C4-2B (cell line): ENCODE measurements at regions not wholly inside any gene's neighbourhood (a gene's known extent, or its start where the extent isn't known, plus 50 kb on each side); places are given as distances from the start of the nearest gene placed in this dataset.

Source experiments
- ZFX ChIP-seq: fragments of 450-650 bp; IDR thresholded peaks from 2 replicates; pipeline ENCODE4 v1.6.1; 2017
- TF ChIP-seq, protein P1 (sequence below): fragments of 450-650 bp; conservative IDR thresholded peaks from 2 replicates; pipeline ENCODE4 v1.5.1; 2017; ENCODE audit warnings: mild to moderate bottlenecking

DNA sequence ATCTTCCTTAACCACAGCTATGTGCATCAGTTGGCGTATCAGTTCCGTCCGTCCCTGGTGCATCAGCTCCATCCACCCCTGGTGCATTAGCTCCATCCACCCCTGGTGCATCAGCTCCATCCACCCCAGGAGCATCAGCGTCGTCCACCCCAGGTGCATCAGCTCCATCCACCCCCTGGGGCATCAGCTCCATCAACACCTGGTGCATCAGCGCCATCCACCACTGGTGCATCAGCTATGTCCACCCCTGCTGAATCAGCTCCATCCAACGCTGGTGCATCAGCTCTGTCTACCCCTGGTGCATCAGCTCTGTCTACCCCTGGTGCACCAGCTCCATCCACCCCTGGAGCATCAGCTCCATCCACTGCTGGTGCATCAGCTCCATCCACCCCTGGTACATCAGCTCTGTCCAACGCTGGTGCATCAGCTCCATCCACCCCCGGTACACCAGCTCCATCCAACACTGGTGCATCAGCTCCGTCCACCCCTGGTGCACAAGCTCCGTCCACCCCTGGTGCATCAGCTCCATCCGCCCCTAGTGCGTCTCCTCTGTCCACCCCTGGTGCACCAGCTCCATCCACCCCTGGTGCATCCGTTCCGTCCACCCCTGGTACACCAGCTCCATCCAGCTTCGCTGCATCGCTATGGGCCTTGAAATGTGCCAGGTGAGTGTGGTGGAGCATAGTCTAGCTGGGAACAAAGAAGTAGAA is 106.6 kb upstream of the ZBTB40 start:
- TF ChIP-seq, protein P1, sequence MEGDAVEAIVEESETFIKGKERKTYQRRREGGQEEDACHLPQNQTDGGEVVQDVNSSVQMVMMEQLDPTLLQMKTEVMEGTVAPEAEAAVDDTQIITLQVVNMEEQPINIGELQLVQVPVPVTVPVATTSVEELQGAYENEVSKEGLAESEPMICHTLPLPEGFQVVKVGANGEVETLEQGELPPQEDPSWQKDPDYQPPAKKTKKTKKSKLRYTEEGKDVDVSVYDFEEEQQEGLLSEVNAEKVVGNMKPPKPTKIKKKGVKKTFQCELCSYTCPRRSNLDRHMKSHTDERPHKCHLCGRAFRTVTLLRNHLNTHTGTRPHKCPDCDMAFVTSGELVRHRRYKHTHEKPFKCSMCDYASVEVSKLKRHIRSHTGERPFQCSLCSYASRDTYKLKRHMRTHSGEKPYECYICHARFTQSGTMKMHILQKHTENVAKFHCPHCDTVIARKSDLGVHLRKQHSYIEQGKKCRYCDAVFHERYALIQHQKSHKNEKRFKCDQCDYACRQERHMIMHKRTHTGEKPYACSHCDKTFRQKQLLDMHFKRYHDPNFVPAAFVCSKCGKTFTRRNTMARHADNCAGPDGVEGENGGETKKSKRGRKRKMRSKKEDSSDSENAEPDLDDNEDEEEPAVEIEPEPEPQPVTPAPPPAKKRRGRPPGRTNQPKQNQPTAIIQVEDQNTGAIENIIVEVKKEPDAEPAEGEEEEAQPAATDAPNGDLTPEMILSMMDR, result no peak
- TF ChIP-seq ZFX, result no peak
